GM21381 (cell line): ENCODE measurements at regions not wholly inside any gene's neighbourhood (a gene's known extent, or its start where the extent isn't known, plus 50 kb on each side); places are given as distances from the start of the nearest gene placed in this dataset.

Experiments used
- ATAC-seq: cut with Tn5 transposase; IDR thresholded peaks from one replicate; pipeline ENCODE4 v1.9.1; 2021; ENCODE audit warnings: mild to moderate bottlenecking, moderate library complexity; ENCODE audit not compliant: unreplicated experiment

DNA sequence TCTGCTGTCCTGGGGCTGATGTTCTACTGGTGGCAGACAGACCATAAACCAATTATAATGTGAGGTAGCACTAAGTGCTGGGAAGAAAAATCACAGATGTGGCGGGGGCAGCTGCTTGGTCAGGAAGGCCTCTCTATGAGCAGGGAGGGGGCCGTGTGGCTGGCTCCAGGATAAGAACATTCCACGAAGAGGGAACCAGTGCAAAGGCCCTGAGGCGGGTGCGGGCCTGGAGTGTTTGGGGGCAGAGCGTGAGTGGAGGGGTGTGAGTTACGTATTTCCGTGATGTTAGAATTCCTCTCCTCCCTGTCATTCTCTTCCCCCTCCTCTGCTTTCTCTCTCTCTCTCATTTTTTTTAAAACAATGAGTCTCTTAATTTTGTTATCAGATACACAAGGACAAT lies 67.2 kb downstream of the CEBPB start:
- no peak for ATAC-seq

- ATAC-seq, result no peak
Measured at GRCh38 chr20:50258790-50259483, 68.3 kb downstream of the CEBPB start.

DNA sequence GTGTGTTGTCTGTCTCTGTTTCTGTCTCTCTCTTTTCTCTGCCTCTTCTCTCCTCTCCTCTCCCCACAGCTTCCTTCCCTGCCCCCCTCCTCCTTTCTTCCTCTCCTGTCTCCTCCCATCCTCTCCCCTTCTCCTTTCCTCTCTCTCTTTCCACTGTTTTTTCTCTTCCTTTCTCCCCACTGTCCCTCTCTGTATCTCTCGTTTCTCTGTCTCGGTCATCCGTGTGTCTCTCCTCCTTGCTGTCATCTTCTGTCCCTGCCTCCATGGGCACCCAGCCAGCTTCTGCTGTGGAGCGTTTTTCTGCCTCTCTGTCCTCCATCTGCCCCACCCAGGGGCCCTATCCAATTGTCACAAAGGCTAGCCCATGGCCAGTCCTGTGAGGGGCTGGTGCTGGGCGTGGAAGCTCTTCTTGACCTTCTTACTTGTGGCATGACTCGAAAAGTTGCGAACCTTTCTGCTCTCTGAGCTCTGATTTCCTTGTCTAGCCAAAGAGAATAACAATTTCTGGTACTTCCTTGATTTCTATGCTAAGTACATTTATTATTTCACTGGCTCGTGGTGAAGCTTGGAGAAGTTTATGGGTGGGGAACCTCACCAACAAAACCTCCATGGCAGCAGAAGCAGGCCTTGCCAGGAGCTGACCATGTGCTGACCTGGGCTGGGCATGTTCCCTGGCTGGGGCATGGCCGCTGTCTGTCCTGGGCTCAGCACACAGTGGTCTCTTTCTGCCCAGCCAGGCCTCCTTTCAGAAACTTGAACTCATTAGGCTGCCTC lies 69.3 kb downstream of the CEBPB start:
- no peak for ATAC-seq

- ATAC-seq, result no peak
Measured at GRCh38 chr20:50260479-50261221, 70.0 kb downstream of the CEBPB start.

DNA sequence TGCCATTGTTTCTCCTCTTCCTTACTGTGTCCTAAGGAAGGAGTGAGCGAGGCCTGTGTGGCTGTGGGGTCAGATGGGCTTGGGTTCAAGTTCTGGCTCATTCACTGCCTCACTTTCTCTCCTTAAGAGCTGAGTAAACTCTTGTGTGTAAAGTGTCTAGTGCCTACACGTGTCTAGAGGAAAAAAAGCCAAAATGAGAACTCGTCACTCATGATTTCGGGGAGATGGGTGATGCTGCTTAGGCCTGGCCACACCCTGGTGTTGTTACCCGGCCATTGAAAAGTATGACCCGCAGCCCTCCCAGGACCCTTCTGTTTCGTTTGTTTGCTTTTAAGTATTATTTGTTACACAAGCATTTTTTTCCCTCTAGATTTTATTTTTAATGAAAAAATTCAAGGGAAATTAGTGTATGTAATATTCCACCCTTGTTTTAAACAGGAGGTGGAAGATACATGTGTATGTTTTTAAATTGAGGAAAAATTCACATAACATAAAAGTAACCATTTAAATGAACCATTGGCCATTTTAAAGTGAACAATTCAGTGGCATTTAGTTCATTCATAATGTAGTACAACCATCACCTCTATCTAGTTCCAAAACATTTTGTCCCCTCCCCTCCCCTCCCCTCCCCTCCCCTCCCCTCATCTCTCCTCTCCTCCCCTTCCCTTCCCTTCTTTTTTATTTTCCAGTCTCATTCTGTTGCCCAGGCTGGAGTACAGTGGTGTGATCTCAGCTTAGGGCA lies 71.0 kb downstream of the CEBPB start:
- no peak for ATAC-seq

GRCh38 chr20:50263831-50264230 lies 73.2 kb downstream of the CEBPB start:
- no peak for ATAC-seq

DNA sequence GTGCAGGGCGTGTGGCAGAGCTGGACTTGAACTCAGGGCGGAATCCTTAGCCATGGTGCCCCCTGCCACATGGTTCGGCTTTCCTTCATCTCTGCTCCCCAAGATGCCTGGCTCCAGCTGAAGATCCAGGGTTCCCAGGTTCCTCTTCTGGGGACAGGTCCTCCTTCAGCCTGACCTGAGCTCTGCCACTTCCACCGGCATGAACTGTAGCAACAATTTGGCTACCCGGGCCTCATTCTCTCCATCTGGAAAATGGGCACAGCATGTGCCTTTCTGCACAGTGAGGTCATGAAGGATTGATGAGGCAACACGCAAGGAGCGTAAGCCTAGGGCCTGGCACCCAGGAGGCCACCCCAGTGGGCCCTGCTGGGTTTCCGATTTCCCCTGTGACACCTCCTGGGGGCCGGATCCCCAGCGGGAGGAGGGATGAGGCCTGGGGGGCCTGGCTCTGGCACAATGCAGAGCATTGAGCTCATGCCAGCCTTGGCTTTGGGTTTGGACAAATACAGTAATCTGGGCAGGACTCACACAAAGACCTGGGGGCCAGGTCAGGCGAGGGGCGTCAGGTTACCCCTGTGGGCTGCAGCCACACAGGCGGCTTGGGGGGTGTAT lies 74.0 kb downstream of the CEBPB start:
- ATAC-seq, result no peak

- no peak for ATAC-seq
Measured at GRCh38 chr20:50265245-50265946, 74.8 kb downstream of the CEBPB start.

- ATAC-seq, result no peak
Measured at GRCh38 chr20:50266293-50267040, 75.8 kb downstream of the CEBPB start.

GRCh38 chr20:50267041-50267865 lies 76.6 kb downstream of the CEBPB start:
- ATAC-seq, result no peak

- ATAC-seq, result no peak
Measured at GRCh38 chr20:50267866-50268219, 77.2 kb downstream of the CEBPB start.

GRCh38 chr20:50269091-50270033 lies 78.7 kb downstream of the CEBPB start:
- no peak for ATAC-seq

- ATAC-seq, result no peak
Measured at GRCh38 chr20:50270034-50270395, 79.4 kb downstream of the CEBPB start.

GRCh38 chr20:50270569-50270968 lies 79.9 kb downstream of the CEBPB start:
- ATAC-seq, result no peak

GRCh38 chr20:50271176-50271575 lies 80.5 kb downstream of the CEBPB start:
- ATAC-seq, result no peak

DNA sequence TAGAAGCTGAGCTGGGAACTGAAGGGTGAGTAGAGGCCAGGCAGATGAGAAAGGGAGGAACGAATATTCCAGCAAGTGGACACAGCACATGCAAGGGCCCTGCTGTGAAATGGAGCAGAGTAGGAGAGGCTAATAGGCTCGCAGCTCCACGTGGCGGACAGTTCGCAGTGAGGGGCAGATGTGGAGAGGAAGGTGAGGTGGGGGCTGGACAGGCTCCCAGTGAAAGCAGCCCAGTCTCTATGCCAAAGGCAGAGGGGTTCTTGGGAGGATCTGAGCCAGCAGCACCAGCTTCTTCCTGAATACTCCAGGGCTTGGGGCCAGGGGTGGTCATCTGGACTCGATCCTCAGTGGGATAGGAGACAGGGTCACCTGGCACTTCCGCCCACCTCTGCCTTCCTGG lies 81.0 kb downstream of the CEBPB start:
- no peak for ATAC-seq

- ATAC-seq, result no peak
Measured at GRCh38 chr20:50272030-50272723, 81.5 kb downstream of the CEBPB start.
